Epithelial cell of proximal tubule (primary cell): ENCODE measurements at regions not wholly inside any gene's neighbourhood (a gene's known extent, or its start where the extent isn't known, plus 50 kb on each side); places are given as distances from the start of the nearest gene placed in this dataset.

ENCODE experiments used
- DNase-seq: peaks from one replicate; pipeline ENCODE4 v3.0.0-alpha.2; 2011; ENCODE audit warnings: low read depth
- H3K4me3 ChIP-seq: 2 replicates; pipeline ENCODE4 v1.5.1; 2011; ENCODE audit warnings: low read depth, mild to moderate bottlenecking, low read length
- CTCF ChIP-seq: conservative IDR thresholded peaks from 2 replicates; pipeline ENCODE4 v1.5.1; 2012; ENCODE audit warnings: low read depth, mild to moderate bottlenecking, low read length

DNA sequence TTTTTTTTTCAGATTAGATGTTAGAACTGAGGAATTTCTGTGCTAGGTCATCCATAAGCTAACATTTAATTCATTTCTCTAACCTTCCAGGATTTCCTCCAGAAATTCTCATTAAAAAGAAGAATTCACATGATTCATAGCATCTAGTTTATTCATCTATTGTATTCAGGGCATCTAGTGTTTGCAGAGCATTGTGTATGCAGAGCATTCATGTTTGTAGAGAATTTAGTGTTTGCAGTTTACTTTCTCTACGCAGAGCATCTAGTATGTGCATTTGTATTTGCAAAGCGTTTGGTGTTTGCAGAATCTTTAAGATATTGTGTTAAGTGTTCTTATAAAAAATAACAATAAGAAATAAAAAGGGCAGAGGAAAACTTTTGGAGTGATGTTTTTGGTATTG, 491.1 kb downstream of the MTRR start:
- no peak for TF ChIP-seq CTCF
- H3K4me3 ChIP-seq, result no peak overlapping the region
- DNase-seq, result no peak

DNA sequence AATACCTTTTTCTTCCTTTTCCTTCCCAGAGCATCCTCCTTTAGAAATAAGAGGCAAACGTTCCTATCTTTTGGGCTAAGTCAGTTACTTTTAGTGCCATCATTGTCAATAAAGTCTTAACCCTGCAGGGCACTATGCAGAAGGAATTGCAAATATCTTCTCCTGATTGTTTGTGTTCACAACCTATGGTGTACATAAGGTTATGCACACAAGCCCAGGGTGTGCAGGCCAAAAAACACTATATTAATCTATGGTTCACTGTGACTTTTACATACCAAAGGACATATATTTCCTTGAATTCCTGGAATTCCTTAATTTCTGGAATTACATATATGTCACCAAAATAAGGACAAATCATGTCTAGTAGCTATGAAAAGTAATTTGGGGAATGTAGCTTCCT, 493.5 kb downstream of the MTRR start:
- H3K4me3 ChIP-seq, result no peak overlapping the region
- DNase-seq, result no peak
- TF ChIP-seq CTCF, result no peak

DNA sequence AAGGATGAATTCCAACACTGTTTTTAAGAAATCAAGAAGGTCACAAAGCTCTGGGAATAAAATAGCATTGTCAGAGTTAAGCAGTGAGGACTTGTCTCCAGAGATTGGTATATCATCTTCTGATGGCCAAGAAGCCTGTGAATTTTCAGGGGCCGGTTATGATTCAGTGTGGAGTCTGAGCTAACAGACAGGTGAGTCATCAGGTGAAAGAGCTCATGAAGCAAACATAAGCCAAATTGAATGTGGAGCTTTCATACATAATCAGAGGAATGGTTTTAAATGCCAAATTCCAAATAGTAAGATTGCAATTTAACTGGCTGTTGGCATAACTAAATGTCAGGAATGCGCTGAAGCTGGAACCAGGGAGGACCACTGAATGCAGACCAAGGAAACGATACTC, 494.2 kb downstream of the MTRR start:
- no peak for TF ChIP-seq CTCF
- no peak for DNase-seq
- no peak overlapping the region for H3K4me3 ChIP-seq

DNA sequence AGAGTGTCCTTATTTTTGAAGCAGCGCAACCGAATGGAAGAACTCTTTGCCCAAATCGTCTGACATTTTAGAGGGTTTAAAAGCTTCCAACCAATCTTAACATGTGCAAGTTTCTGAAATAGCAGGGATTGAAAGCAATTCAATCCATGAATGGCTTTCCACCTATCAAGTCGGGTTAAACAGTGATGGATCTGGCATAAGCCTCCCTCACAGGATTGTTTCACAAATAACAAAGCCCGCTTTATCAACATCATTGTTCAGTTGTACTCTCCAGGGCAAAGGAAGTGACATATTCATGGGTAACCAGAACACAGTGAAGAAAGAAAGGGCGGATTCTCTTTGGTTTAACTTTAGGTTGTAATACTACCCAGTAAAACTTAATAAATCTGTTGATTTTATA, 497.3 kb downstream of the MTRR start:
- DNase-seq, result no peak
- TF ChIP-seq CTCF, result no peak
- H3K4me3 ChIP-seq, result no peak overlapping the region

DNA sequence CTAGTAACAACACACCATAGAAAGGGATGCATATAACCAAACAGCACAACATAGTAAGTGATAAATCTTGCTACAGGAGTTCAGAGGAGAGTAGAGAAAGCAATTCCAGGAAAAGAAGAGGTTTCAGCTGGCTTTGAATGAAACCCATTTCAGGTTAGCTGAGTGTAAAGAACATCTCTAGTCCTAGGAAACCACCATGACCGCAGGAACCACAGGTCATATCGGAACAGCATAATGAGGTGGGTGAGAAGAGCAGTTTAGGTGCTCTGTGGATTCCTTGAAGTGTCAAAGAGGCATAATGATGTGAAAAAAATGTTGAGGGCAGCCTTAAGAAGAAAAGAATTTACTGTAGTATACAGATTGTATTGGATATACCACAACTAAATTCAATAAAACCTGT, 507.5 kb downstream of the MTRR start:
- H3K4me3 ChIP-seq, result no peak overlapping the region
- TF ChIP-seq CTCF, result no peak
- DNase-seq, result no peak

- no peak overlapping the region for H3K4me3 ChIP-seq
- no peak for DNase-seq
- no peak for TF ChIP-seq CTCF
Observed at GRCh38 chr5:8381972-8382371, 513.0 kb downstream of the MTRR start.

GRCh38 chr5:8382456-8382855, 513.5 kb downstream of the MTRR start:
- no peak overlapping the region for H3K4me3 ChIP-seq
- no peak for DNase-seq
- TF ChIP-seq CTCF, result no peak
